ENCODE measurements at regions not wholly inside any gene's neighbourhood (a gene's known extent, or its start where the extent isn't known, plus 50 kb on each side); places are given as distances from the start of the nearest gene placed in this dataset.

- intact Hi-C loops (cut with DNase I): no loop called here
- no peak for TF ChIP-seq EP300 (IDR thresholded peaks at IDR 0.05)
- no peak for TF ChIP-seq POLR2A (IDR thresholded peaks at IDR 0.05)
- no peak for TF ChIP-seq CTCF (IDR thresholded peaks at IDR 0.05)
- Histone ChIP-seq H3K9me3 (no peaks in the 10 kb centered on the region), H3K4me3 (no peak overlapping the region), H3K27ac (no peak overlapping the region), H3K36me3 (no peaks in the 10 kb centered on the region), H3K27me3 (no peaks in the 10 kb centered on the region), H3K4me1 (ENCODE audit: insufficient read depth) (no peaks in the 10 kb centered on the region)
- WGBS, 3 donors: 68 to 75% (median 75%) methylated on average over 11 of the region's 11 CpGs
- DNase-seq: no peak
Measured at GRCh38 chr5:36444582-36445418, 143.1 kb upstream of the RANBP3L start.

- H3K36me3 ChIP-seq: no peaks in the 10 kb centered on the region
- no peak overlapping the region for H3K4me3 ChIP-seq
- TF ChIP-seq EP300 (IDR thresholded peaks at IDR 0.05): no peak
- TF ChIP-seq POLR2A (IDR thresholded peaks at IDR 0.05): no peak
- no peak for TF ChIP-seq CTCF (IDR thresholded peaks at IDR 0.05)
- no peak overlapping the region for H3K27ac ChIP-seq
- intact Hi-C loops (cut with DNase I): no loop called here
- 89 to 96% (median 93%) methylated on average over 2 of the region's 2 CpGs for WGBS, 3 donors
- no peak for DNase-seq
- H3K27me3 ChIP-seq: no peaks in the 10 kb centered on the region
- H3K9me3 ChIP-seq: no peaks in the 10 kb centered on the region
- H3K4me1 ChIP-seq (ENCODE audit: insufficient read depth): no peaks in the 10 kb centered on the region
Measured at GRCh38 chr5:36447776-36448175, 146.1 kb upstream of the RANBP3L start.

- Histone ChIP-seq H3K36me3 (no peaks in the 10 kb centered on the region), H3K4me3 (no peak overlapping the region), H3K27ac (no peak overlapping the region), H3K4me1 (ENCODE audit: insufficient read depth) (no peaks in the 10 kb centered on the region), H3K9me3 (no peaks in the 10 kb centered on the region), H3K27me3 (no peaks in the 10 kb centered on the region)
- no peak for DNase-seq
- no peak for TF ChIP-seq POLR2A (IDR thresholded peaks at IDR 0.05)
- no peak for TF ChIP-seq CTCF (IDR thresholded peaks at IDR 0.05)
- no peak for TF ChIP-seq EP300 (IDR thresholded peaks at IDR 0.05)
- intact Hi-C loops (cut with DNase I): loop anchor here in 1 of 4 donors (5.0 kb wide), 1 partner anchor 392 kb away; no protein-coding TSS in a partner anchor
- 53 to 62% (median 56%) methylated on average over 3 of the region's 3 CpGs for WGBS, 3 donors
Measured at GRCh38 chr5:36450229-36451014, 148.7 kb upstream of the RANBP3L start.

GRCh38 chr5:36452424-36453006 lies 150.8 kb upstream of the RANBP3L start:
- no peak overlapping the region for H3K4me3 ChIP-seq
- WGBS, 3 donors: 80 to 86% (median 81%) methylated on average over 4 of the region's 4 CpGs
- H3K27me3 ChIP-seq: no peaks in the 10 kb centered on the region
- TF ChIP-seq CTCF (IDR thresholded peaks at IDR 0.05) (no peak), POLR2A (IDR thresholded peaks at IDR 0.05) (no peak), EP300 (IDR thresholded peaks at IDR 0.05) (no peak)
- no peaks in the 10 kb centered on the region for H3K4me1 ChIP-seq (ENCODE audit: insufficient read depth)
- no peaks in the 10 kb centered on the region for H3K36me3 ChIP-seq
- no peak for DNase-seq
- no peaks in the 10 kb centered on the region for H3K9me3 ChIP-seq
- no peak overlapping the region for H3K27ac ChIP-seq
- intact Hi-C loops (cut with DNase I): loop anchor here in 1 of 4 donors (5.0 kb wide), 1 partner anchor 390 kb away; no protein-coding TSS in a partner anchor
